HG03175 (cell line): ENCODE measurements at regions not wholly inside any gene's neighbourhood (a gene's known extent, or its start where the extent isn't known, plus 50 kb on each side); places are given as distances from the start of the nearest gene placed in this dataset.
A peak's percentile ranks its signal among the peaks of the same experiment; 100 is the strongest.

Experiments
- ATAC-seq: cut with Tn5 transposase; IDR thresholded peaks from one replicate; pipeline ENCODE4 v1.9.1; 2021; ENCODE audit warnings: mild to moderate bottlenecking, moderate library complexity; ENCODE audit not compliant: unreplicated experiment

GRCh38 chr6:168887621-168888020, 366.0 kb downstream of the THBS2 start:
- ATAC-seq, result no peak

GRCh38 chr6:168886964-168887363, 366.7 kb downstream of the THBS2 start:
- ATAC-seq, result no peak

DNA sequence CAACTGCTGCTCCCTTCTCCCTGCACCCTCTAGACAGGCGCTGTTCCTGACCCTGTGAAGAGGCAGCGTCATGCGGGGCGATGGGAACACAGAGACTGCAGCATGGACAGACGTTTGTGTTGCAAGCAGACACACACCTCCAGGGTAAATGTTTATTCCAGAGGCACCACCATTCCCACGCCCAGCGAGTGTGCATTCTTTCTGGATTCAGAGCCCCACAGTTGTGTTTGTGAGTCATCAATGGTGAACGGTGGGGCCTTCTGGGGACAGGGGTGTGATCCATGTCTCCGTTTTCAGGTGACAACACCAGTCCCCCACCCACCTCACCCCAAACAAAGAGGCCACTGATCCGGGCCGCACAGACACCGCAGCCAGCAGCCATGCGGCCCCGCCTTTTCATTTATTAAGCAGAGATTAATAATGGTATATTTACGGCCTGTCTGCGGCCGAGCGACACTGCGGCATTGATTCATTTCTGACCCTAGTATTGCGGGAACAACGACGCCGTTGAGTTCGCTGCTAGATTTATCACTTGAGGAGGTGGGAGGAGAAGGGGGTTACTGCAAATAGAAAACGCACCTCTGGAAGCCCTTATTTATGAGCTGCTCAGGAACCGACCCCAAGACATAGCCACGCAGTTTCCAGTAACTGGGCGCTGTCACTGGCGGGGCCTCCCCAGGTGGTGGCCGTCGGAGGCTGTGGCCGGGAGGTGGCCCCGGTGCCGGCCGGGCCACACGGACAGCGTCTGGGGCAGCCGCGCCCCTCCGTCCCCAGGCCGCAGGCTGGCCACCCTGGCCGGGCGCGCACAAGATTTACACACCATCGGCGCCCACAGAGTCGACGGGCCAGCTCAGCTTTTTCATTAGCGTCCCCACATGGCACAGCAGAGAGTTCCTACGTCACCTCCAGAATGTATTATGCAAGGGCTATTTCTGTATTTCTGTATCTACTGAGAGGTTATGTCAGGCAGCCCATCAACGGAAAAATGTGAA, 367.6 kb downstream of the THBS2 start:
- ATAC-seq, result no peak

DNA sequence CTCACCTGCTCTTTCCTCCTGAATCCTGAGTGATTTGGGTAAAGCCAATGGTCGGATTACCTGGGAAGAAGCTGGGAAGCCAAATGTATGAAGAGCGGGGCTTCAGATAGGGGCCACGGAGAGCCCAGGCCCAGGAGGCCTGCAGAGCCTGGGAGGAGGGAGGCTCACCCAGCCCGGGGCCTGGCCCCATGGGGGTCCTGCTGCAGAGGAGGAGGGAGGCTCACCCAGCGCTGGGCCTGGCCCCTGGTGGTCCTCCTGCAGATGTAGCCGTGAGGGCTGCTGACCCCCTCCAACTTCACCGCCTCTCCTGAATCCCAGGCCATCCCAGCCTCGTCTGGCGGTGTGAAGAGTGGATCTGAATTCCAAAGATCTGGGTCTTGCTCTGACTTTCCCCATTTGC, 368.4 kb downstream of the THBS2 start:
- no peak for ATAC-seq

DNA sequence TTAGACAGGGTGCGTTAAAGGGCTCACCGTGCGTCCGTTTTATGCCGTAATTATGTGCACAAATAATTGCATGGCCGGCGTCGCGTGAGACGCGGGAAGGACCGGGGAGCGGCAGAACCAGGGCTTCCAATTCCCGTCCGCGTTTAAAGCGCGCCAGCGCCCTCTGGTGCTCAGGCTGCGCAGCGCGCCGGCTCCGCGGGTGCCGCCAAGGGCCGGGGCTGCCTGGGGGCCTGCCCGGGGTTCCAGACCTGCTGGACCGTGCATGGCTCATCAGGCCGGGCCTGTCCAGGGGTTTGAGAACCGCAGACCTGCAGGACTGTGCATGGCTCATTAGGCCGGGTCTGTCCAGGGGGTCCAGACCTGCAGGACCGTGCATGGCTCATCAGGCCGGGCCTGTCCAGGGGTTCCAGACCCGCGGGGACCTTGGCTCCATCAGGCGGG, 369.0 kb downstream of the THBS2 start:
- ATAC-seq, result peak; percentile 87

DNA sequence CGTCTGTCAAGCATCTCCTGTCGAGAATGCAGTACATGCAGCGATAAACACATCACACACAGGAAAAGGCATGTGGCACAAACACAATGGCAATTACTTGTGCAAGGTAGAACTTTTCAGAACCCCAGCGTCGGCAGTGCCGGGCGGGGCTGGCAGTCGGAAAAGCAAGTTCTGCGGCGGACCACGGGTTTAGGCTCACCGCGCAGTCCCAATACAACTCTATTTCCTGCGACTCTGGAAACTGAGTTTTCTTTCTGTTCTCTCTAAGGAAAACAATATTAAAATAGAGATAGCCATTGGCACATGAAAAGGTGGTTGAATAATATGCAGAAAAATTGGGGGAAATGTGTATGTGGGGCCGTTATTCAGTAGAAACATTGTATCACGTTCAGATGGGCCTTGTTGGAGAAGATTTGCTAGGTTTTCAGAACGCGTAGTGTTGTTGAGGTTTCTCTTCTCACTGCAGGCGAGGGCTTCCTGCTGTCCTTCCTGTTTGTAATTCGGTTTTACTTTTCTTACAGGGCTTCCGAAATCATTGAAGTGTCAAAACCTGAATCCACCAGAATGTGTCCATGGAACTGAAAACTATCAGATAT, 369.5 kb downstream of the THBS2 start:
- peak; percentile 52 for ATAC-seq

GRCh38 chr6:168883410-168884049, 370.1 kb downstream of the THBS2 start:
- no peak for ATAC-seq

DNA sequence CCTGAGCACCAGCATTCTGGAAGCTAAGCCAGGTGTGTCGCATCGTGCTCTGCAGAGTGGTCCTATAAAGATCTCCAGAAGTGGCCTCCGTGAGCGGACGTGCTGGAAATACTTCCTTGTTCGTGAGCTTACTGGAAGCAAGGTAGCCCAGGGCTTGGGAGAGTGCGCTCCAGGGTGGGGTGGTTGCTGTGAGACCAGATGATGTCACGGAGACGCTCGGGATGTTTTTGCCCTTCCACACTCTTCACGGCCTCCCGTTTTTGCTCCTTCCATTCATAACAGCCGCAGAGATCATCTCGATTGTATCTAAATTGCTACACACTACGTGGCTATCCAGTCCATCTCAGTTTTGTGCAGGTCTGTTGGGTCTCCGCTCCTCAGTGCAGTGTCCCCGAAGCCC, 373.4 kb downstream of the THBS2 start:
- ATAC-seq, result no peak

- no peak for ATAC-seq
Measured at GRCh38 chr6:168877821-168878282, 375.8 kb downstream of the THBS2 start.

GRCh38 chr6:168876956-168877355, 376.7 kb downstream of the THBS2 start:
- no peak for ATAC-seq

DNA sequence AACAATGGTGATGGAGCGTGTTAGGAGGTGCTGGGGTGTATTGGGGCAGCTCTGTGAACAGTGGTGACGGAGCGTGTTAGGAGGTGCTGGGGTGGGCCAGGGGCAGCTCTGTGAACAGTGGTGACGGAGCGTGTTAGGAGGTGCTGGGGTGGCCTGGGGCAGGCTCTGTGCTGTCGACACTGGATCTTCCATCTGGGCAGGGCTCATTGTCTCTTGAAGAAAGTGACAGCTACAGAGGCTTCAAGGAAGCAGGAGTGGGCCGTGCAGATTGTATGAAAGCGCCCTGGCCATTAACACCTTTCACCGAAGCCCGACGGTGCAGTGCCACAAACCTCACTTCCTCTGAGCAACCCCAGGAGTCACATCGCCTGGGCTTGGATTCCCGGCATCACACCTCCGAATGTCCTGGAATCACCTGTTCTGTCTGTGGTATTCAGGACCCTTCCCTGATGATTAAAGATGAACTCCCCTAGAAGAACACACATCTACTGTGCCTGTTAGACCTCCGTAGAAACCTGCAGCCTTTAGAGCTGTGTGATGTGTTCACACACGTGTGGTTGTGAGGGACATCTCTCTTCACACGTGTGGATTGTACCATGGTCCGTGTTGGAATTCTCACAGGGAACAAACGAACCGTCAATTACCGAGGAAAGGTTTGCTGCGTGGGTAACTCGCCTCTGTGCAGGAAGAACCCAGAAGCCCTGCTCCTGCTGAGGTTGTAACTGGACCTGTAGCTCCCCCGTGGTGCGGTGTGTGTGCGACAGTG, 377.7 kb downstream of the THBS2 start:
- no peak for ATAC-seq

- no peak for ATAC-seq
Measured at GRCh38 chr6:168874637-168875036, 379.0 kb downstream of the THBS2 start.

GRCh38 chr6:168873278-168874190, 380.1 kb downstream of the THBS2 start:
- ATAC-seq, result no peak

DNA sequence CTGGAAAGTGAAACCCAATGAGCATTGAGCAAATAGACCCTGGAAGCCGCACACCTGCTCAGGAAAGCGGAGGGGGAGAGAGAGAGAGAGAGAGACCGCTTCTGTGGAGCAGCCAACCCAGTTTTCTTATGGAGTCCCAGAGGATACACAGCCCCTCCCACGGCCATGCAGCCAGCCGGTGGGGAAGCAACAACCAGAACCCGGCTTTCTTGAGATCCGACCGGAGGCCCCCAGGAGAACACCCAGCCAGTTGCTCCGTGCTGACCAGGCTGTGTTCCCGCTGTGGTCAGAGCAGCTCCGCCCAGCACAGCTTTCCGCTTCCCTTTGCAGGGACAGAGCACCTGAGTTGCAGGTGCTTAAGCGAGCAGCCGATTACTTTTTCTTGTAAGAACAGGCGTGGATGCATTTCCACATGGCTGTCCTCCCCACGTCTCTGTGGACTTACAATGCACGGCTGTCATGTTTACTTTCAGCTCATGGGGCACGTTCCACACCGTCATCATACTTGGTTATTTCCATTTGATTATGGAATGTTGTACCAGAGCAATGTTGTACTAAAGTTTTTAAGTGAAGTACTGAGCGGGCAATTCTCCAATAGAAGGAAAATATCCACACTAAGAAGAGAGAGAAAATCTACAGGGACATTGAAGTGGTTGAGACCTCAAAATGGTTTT, 381.9 kb downstream of the THBS2 start:
- no peak for ATAC-seq

DNA sequence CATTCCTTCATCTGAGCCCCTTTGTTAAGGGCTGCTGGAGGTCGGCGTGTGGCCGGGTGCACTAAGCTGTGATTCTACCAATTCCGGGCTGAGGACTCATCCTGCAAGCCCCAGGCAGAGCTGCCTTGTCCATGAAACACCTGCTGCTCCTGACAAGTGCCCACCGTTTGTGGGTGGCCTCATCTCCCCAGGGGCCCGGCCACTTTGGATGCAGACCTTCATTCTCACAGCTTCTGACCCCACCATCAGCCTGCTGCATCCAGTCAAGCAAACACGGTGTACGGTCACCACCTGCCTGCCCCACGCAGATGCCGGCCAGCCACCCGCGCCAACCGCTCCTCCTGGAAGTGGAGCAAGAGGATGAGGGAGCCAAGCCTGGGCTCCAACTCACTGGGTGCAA, 382.7 kb downstream of the THBS2 start:
- no peak for ATAC-seq

GRCh38 chr6:168867247-168868102, 386.2 kb downstream of the THBS2 start:
- ATAC-seq, result no peak

DNA sequence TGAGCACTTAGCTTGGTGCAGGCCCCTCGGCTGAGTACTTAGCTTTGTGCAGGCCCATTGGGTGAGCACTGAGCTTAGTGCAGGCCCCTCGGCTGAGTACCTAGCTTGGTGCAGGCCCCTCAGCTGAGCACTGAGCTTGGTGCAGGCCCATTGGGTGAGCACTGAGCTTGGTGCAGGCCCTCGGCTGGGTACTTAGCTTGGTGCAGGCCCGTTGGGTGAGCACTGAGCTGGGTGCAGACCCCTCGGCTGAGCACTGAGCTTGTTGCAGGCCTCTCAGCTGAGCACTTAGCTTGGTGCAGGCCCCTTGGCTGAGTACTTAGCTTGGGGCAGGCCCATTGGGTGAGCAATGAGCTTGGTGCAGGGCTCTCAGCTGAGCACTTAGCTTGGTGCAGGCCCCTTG, 387.1 kb downstream of the THBS2 start:
- no peak for ATAC-seq

DNA sequence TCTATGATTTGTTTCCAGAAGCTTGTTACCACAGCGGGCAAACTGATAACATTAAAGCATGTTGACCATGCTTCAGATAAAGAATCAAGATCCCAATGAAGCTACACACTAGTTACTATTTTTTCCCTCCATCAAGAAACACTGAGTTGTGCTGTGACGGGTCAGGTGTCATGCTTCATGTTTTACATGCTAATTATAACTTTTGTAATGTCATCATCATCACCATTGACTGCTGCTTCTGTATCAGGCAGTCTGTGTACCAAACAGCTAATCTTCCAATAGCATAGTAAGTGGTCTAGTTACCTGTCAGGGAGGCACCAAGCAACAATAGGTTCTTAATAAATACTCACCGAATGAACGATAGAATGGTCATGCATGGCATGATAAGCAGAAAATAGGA, 388.1 kb downstream of the THBS2 start:
- ATAC-seq, result no peak
